IMR-90 (cell line): ENCODE measurements at regions not wholly inside any gene's neighbourhood (a gene's known extent, or its start where the extent isn't known, plus 50 kb on each side); places are given as distances from the start of the nearest gene placed in this dataset.

Experiments
- ATAC-seq: fragments of 200-7000 bp; cut with Tn5 transposase; 2 replicates; pipeline ENCODE4 v1.9.1; 2020; ENCODE audit warnings: low read depth, mild to moderate bottlenecking, moderate library complexity
- BruUV-seq: library from RNA; stranded (reverse); fragments of 400-500 nt; replicated peaks from 2 replicates; lab custom pipeline; 2021; lab: Mats Ljungman, UMichigan
- CTCF ChIA-PET: fragments of 300-600 bp; formaldehyde crosslinking; extraction: SDS; loops from one replicate; lab custom pipeline; 2021; ENCODE audit warnings: antibody characterized with exemption; lab: Yijun Ruan, JAX
- POLR2A ChIA-PET: fragments of 300-600 bp; sonication (Branson Sonifier 250); formaldehyde crosslinking; loops from one replicate; lab custom pipeline; 2022; ENCODE audit warnings: antibody characterized with exemption; ENCODE audit not compliant: unreplicated experiment; lab: Charles Lee
- DNase-seq: peaks from one replicate; pipeline ENCODE4 v3.0.0; 2013
- H2AFZ ChIP-seq: replicated peaks from 2 replicates; pipeline ENCODE3; 2013; ENCODE audit warnings: low read length, mild to moderate bottlenecking; ENCODE audit not compliant: poor library complexity
- H2AK5ac ChIP-seq: 2 replicates; pipeline ENCODE4 v1.6.1; 2013; ENCODE audit warnings: low read depth, low read length, inconsistent platforms
- H2AK9ac ChIP-seq: replicated peaks from 2 replicates; pipeline ENCODE3; 2013; ENCODE audit warnings: mild to moderate bottlenecking, low read depth, low read length, moderate library complexity; ENCODE audit not compliant: poor library complexity
- H2BK120ac ChIP-seq: 2 replicates; pipeline ENCODE4 v1.6.1; 2013; ENCODE audit warnings: low read depth, low read length, inconsistent platforms
- H2BK15ac ChIP-seq: 3 replicates; pipeline ENCODE4 v1.6.1; 2013; ENCODE audit warnings: low read depth, low read length, inconsistent platforms
- H2BK20ac ChIP-seq: 2 replicates; pipeline ENCODE4 v1.6.1; 2013; ENCODE audit warnings: low read depth, mild to moderate bottlenecking, inconsistent platforms, low read length, moderate library complexity
- H2BK5ac ChIP-seq: 2 replicates; pipeline ENCODE4 v1.6.1; 2013; ENCODE audit warnings: mild to moderate bottlenecking, low read depth, low read length, inconsistent platforms; ENCODE audit not compliant: poor library complexity, severe bottlenecking
- H3K14ac ChIP-seq: replicated peaks from 2 replicates; pipeline ENCODE4 v1.6.1; 2013; ENCODE audit warnings: low read depth, low read length, inconsistent platforms
- H3K18ac ChIP-seq: 2 replicates; pipeline ENCODE4 v1.6.1; 2013; ENCODE audit warnings: low read depth, low read length, control low read depth
- H3K23ac ChIP-seq: 2 replicates; pipeline ENCODE4 v1.6.1; 2013; ENCODE audit warnings: low read depth, low read length, inconsistent platforms
- H3K27ac ChIP-seq: 2 replicates; pipeline ENCODE4 v1.5.1; 2013; ENCODE audit warnings: mild to moderate bottlenecking, control low read depth, low read length; ENCODE audit not compliant: insufficient read depth
- H3K27me3 ChIP-seq: 2 replicates; pipeline ENCODE4 v1.6.1; 2013; ENCODE audit warnings: low read length; ENCODE audit not compliant: control insufficient read depth, insufficient read depth
- H3K36me3 ChIP-seq: 2 replicates; pipeline ENCODE4 v1.6.1; 2013; ENCODE audit warnings: low read length, mixed read lengths; ENCODE audit not compliant: control insufficient read depth, insufficient read depth
- H3K4ac ChIP-seq: 2 replicates; pipeline ENCODE4 v1.6.1; 2013; ENCODE audit warnings: low read depth, low read length, inconsistent platforms
- H3K4me1 ChIP-seq: 2 replicates; pipeline ENCODE4 v1.6.1; 2013; ENCODE audit warnings: low read length, mixed read lengths; ENCODE audit not compliant: control insufficient read depth, insufficient read depth
- H3K4me2 ChIP-seq: 2 replicates; pipeline ENCODE4 v1.6.1; 2013; ENCODE audit warnings: low read depth, mild to moderate bottlenecking, control low read depth, low read length, moderate library complexity
- H3K4me3 ChIP-seq: 2 replicates; pipeline ENCODE4 v1.5.1; 2013; ENCODE audit warnings: low read depth, mild to moderate bottlenecking, control low read depth, low read length, moderate library complexity; ENCODE audit not compliant: insufficient read depth
- H3K56ac ChIP-seq: 2 replicates; pipeline ENCODE4 v1.6.1; 2013; ENCODE audit warnings: low read length, inconsistent platforms; ENCODE audit not compliant: insufficient read depth; ENCODE audit errors: extremely low read depth
- H3K79me1 ChIP-seq, 2 experiments: 2 replicates each; pipeline ENCODE4 v1.6.1; 2013; ENCODE audit warnings: low read length in 2 of 2, inconsistent platforms in 1 of 2, low read depth in 1 of 2
- H3K9ac ChIP-seq: 2 replicates; pipeline ENCODE4 v1.6.1; 2013; ENCODE audit warnings: low read depth, low read length, control low read depth
- H3K9me1 ChIP-seq: 2 replicates; pipeline ENCODE4 v1.6.1; 2013; ENCODE audit warnings: low read length, inconsistent platforms; ENCODE audit not compliant: insufficient read depth
- H3K9me3 ChIP-seq: 2 replicates; pipeline ENCODE4 v1.6.1; 2013; ENCODE audit warnings: low read length; ENCODE audit not compliant: control insufficient read depth, insufficient read depth
- H4K20me1 ChIP-seq: 2 replicates; pipeline ENCODE4 v1.6.1; 2013; ENCODE audit warnings: low read length, inconsistent platforms; ENCODE audit not compliant: insufficient read depth
- H4K5ac ChIP-seq: 2 replicates; pipeline ENCODE4 v1.6.1; 2013; ENCODE audit warnings: mild to moderate bottlenecking, low read depth, low read length, control low read depth
- H4K8ac ChIP-seq, 2 experiments: 2 replicates each; pipeline ENCODE4 v1.6.1; 2013; ENCODE audit warnings: low read depth in 2 of 2, low read length in 2 of 2, control low read depth in 1 of 2, inconsistent platforms in 1 of 2
- H4K91ac ChIP-seq: 2 replicates; pipeline ENCODE4 v1.6.1; 2013; ENCODE audit warnings: low read depth, low read length, inconsistent platforms; ENCODE audit not compliant: insufficient read depth
- RAD21 ChIP-seq: IDR thresholded peaks from 2 replicates; pipeline ENCODE4 v1.6.1; 2012; ENCODE audit warnings: low read length, improper control_type of control experiment
- WGBS, 2 experiments: methylation state at CpG; one replicate each; pipeline versions ENCODE4 v1.1.5 to v1.1.7; 2013; ENCODE audit warnings: missing lambda C conversion rate in 2 of 2; ENCODE audit not compliant: insufficient read length in 1 of 2; ENCODE audit errors: extremely low coverage in 2 of 2; 5-methylcytosine and 5-hydroxymethylcytosine counted together
- dilution Hi-C: fragments of 300-500 bp; cut with HindIII; formaldehyde crosslinking; loops from one replicate; pipeline ENCODE4 v1.14.3; 2018; ENCODE audit warnings: low sequenced_read_pairs; ENCODE audit not compliant: unreplicated experiment
- in situ Hi-C: fragments of 300-500 bp; cut with MboI; formaldehyde crosslinking; loops from 3 replicates; pipeline ENCODE4 v1.14.3; 2019; ENCODE audit warnings: low sequenced_read_pairs, inconsistent platforms, mixed read lengths
- intact Hi-C: fragments of 100-400 bp; cut with micrococcal nuclease; formaldehyde crosslinking; loops from 2 replicates; pipeline ENCODE4 v1.10.0; 2022

DNA sequence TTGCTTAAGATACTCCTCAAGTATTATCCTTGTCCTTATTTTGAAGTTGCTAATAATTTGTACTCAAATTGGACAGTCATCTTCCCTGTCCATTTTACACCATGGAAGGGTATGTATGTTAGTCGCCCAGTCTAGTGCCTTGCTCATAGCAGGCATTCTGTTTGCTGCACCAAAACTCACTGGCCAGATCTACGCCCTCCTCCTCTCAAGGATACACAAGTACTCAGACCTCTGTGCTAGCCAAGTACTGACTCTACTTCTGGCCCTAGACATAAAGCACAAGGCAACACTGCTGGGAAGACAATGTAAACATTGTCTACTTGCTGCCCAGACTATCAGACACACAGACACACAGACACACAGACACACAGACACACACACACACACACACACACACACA is 57.7 kb downstream of the DNAAF9 start:
- H3K27ac ChIP-seq: no peak overlapping the region
- H3K36me3 ChIP-seq: peaks cover 13% of the 10 kb centered on the region
- H3K9me3 ChIP-seq: no peaks in the 10 kb centered on the region
- BruUV-seq: no TSS peak
- POLR2A ChIA-PET: no interaction called here
- dilution Hi-C loops: no loop called here
- no peak overlapping the region for H2BK5ac ChIP-seq
- no peak overlapping the region for H3K4me3 ChIP-seq
- H4K20me1 ChIP-seq: no peaks in the 10 kb centered on the region
- H2BK20ac ChIP-seq: no peak overlapping the region
- H3K9me1 ChIP-seq: peaks cover 4% of the 10 kb centered on the region
- no peak overlapping the region for H3K23ac ChIP-seq
- no peak overlapping the region for H3K9ac ChIP-seq
- intact Hi-C loops: no loop called here
- H2BK15ac ChIP-seq: no peak overlapping the region
- no peak overlapping the region for H3K14ac ChIP-seq
- no peak overlapping the region for H3K4me2 ChIP-seq
- H3K4me1 ChIP-seq: no peaks in the 10 kb centered on the region
- H3K56ac ChIP-seq: no peak overlapping the region
- no peak overlapping the region for H4K91ac ChIP-seq
- no peak overlapping the region for H4K5ac ChIP-seq
- CTCF ChIA-PET: interaction anchor here (0.6 kb wide), 1 partner anchor 1158 kb away, joined by 3 read pairs; no protein-coding TSS in a partner anchor
- no peak overlapping the region for H2BK120ac ChIP-seq
- no peak overlapping the region for H3K4ac ChIP-seq
- H3K27me3 ChIP-seq: no peaks in the 10 kb centered on the region
- TF ChIP-seq RAD21: no peak
- WGBS, 2 experiments: no CpG with 5 or more reads among the region's 2 CpGs
- H2AK5ac ChIP-seq: no peak overlapping the region
- H2AK9ac ChIP-seq: no peak overlapping the region
- H4K8ac ChIP-seq: no peak overlapping the region
- in situ Hi-C loops: no loop called here
- no peak for ATAC-seq
- DNase-seq: no peak
- no peak overlapping the region for H3K18ac ChIP-seq
- no peaks in the 10 kb centered on the region; a peak in 1 of 4 replicates for H3K79me1 ChIP-seq
- no peak overlapping the region for H2AFZ ChIP-seq
